ENCODE measurements at regions not wholly inside any gene's neighbourhood (a gene's known extent, or its start where the extent isn't known, plus 50 kb on each side); places are given as distances from the start of the nearest gene placed in this dataset.

GRCh38 chr9:13716601-13717321 is 437.3 kb upstream of the MPDZ start:
- TF ChIP-seq OSR1 (CRISPR knock-in tag; IDR thresholded peaks at IDR 0.05) (no peak), CREB5 (CRISPR knock-in tag; IDR thresholded peaks at IDR 0.05; ENCODE audit: low read depth) (no peak), RARB (CRISPR knock-in tag; IDR thresholded peaks at IDR 0.05) (no peak), PATZ1 (CRISPR knock-in tag; IDR thresholded peaks at IDR 0.05; ENCODE audit: borderline replicate concordance) (no peak), TOX (CRISPR knock-in tag; IDR thresholded peaks at IDR 0.05; ENCODE audit: borderline replicate concordance) (no peak), ZNF8 (CRISPR knock-in tag; IDR thresholded peaks at IDR 0.05) (no peak), GLIS3 (CRISPR knock-in tag; IDR thresholded peaks at IDR 0.05) (no peak), BACH2 (CRISPR knock-in tag; IDR thresholded peaks at IDR 0.05; ENCODE audit: borderline replicate concordance) (no peak), TCF4 (CRISPR knock-in tag; IDR thresholded peaks at IDR 0.05; ENCODE audit: borderline replicate concordance) (no peak), ARNTL (CRISPR knock-in tag; IDR thresholded peaks at IDR 0.05; ENCODE audit: borderline replicate concordance, low read depth) (no peak), ZNF70 (CRISPR knock-in tag; IDR thresholded peaks at IDR 0.05) (no peak), ZFP30 (CRISPR knock-in tag; IDR thresholded peaks at IDR 0.05) (no peak), CSDC2 (CRISPR knock-in tag; IDR thresholded peaks at IDR 0.05) (no peak)
- ATAC-seq, result no peak

- TF ChIP-seq OSR1 (CRISPR knock-in tag; IDR thresholded peaks at IDR 0.05), result no peak
- TF ChIP-seq TSHZ2 (CRISPR knock-in tag; IDR thresholded peaks at IDR 0.05), result no peak
- TF ChIP-seq ZC3H10 (CRISPR knock-in tag; IDR thresholded peaks at IDR 0.05), result no peak
- no peak for TF ChIP-seq ZFP30 (CRISPR knock-in tag; IDR thresholded peaks at IDR 0.05)
- TF ChIP-seq CSDC2 (CRISPR knock-in tag; IDR thresholded peaks at IDR 0.05), result no peak
- no peak for TF ChIP-seq PATZ1 (CRISPR knock-in tag; IDR thresholded peaks at IDR 0.05; ENCODE audit: borderline replicate concordance)
- TF ChIP-seq ZNF70 (CRISPR knock-in tag; IDR thresholded peaks at IDR 0.05), result no peak
- no peak for TF ChIP-seq ZFP3 (CRISPR knock-in tag; IDR thresholded peaks at IDR 0.05)
- no peak for TF ChIP-seq ARNTL (CRISPR knock-in tag; IDR thresholded peaks at IDR 0.05; ENCODE audit: borderline replicate concordance, low read depth)
- TF ChIP-seq ZNF8 (CRISPR knock-in tag; IDR thresholded peaks at IDR 0.05), result no peak
- no peak for TF ChIP-seq ISL1 (CRISPR knock-in tag; IDR thresholded peaks at IDR 0.05)
- no peak for TF ChIP-seq CREB5 (CRISPR knock-in tag; IDR thresholded peaks at IDR 0.05; ENCODE audit: low read depth)
- TF ChIP-seq POU6F1 (CRISPR knock-in tag; IDR thresholded peaks at IDR 0.05; ENCODE audit: borderline replicate concordance, low read depth), result no peak
- no peak for TF ChIP-seq ESRRG (CRISPR knock-in tag; IDR thresholded peaks at IDR 0.05)
- no peak for TF ChIP-seq ZNF565 (CRISPR knock-in tag; conservative IDR thresholded peaks at IDR 0.05; ENCODE audit: low read depth)
- TF ChIP-seq RARB (CRISPR knock-in tag; IDR thresholded peaks at IDR 0.05), result no peak
- TF ChIP-seq PPARA (CRISPR knock-in tag; IDR thresholded peaks at IDR 0.05; ENCODE audit: borderline replicate concordance), result no peak
- ATAC-seq, result no peak
Observed at GRCh38 chr9:13716090-13716489, 436.6 kb upstream of the MPDZ start.

All from SK-N-SH treated with all-trans-retinoic acid at 6 μM for 48 hours (cell line).